ENCODE measurements at regions not wholly inside any gene's neighbourhood (a gene's known extent, or its start where the extent isn't known, plus 50 kb on each side); places are given as distances from the start of the nearest gene placed in this dataset.

DNA sequence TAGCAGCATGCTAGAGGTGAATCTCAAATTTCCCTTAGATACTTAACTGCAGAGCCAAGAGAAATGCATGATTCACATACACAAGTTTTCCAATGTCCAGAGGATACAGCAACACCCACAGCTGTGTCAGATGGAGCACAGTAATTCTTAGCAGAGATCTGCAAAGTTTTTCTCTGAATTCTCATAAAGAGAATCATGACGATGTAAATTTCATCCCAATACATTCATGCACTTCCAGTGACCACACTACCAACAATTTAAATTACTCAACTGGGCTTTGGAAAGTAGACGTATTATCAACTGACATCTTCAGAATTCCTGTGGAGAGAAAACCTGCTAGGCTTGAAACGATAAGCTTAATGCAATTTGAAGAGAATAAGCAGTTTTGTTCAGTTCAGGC lies 378.8 kb upstream of the TLE4 start:
- Histone ChIP-seq H3K9me3 (ENCODE audit: control insufficient read depth, low read length) (no peaks in the 10 kb centered on the region), H3K9ac (ENCODE audit: low read length) (no peak overlapping the region), H3K4me1 (ENCODE audit: control insufficient read depth, insufficient read depth, low read length) (peaks cover 22% of the 10 kb centered on the region), H3K36me3 (ENCODE audit: control insufficient read depth, insufficient read depth, low read length, severe bottlenecking) (no peaks in the 10 kb centered on the region), H3K27me3 (replicated peaks; ENCODE audit: control insufficient read depth, insufficient read depth, low read length) (no peaks in the 10 kb centered on the region), H3K4me3 (ENCODE audit: low read length) (no peak overlapping the region)
- peak; percentile 38 for DNase-seq (ENCODE audit: low read depth)

DNA sequence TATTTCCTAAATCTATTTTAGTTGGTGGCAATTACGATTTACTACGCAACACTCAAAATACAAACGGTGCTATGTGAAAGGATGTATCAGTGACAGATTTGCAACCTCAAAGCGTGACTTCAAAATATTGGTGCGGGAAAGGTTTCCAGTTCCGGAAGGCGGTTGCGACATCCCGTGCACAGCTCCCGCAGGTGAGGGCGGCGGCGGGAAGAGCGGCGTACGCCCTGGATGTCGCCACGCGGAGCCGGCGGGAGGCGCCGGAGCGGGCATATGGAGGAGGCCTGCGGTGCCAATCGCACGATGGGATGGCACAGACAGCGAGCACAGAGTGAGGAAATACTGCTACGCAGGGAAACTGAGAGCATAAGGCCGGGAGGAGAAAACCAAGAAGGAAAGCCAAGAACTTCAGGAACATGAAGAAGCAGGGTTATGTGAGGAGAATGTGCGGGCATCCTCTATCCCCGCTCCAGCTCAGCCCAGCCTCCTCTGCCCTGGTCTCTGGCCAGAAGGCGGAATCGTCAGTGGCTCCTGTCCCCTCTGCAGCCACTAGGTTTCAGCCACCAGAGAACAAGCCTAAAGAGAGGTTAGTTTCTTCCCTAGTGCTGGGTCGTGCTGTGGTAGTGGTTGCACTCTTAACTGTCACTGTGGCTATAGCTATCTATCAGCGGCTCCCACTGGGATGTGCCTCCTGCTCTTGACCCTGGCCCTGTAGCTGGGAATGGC lies 378.1 kb upstream of the TLE4 start:
- H3K4me3 ChIP-seq (ENCODE audit: low read length): no peak overlapping the region
- peaks cover 22% of the 10 kb centered on the region for H3K4me1 ChIP-seq (ENCODE audit: control insufficient read depth, insufficient read depth, low read length)
- no peaks in the 10 kb centered on the region for H3K27me3 ChIP-seq (replicated peaks; ENCODE audit: control insufficient read depth, insufficient read depth, low read length)
- H3K36me3 ChIP-seq (ENCODE audit: control insufficient read depth, insufficient read depth, low read length, severe bottlenecking): no peaks in the 10 kb centered on the region
- no peaks in the 10 kb centered on the region for H3K9me3 ChIP-seq (ENCODE audit: control insufficient read depth, low read length)
- no peak overlapping the region for H3K9ac ChIP-seq (ENCODE audit: low read length)
- DNase-seq (ENCODE audit: low read depth): no peak

DNA sequence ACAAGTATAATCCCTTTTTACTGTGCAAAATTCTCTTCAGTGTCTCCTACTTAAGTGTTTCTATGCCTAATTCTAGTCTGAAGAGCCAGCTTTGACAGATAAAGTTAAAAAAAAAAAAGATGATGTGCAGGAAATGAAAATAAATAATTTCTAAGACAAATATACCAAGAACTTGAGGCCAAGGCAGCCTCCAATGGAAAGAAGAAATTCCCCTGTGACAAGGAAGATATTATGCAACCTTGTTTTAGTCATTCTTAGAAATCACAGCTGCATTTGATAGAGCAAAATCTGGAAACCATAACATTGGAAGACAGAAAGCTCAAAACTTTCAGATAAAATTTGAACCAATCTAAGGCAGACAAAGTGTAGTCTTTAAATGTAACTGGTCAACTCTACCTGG lies 375.9 kb upstream of the TLE4 start:
- Histone ChIP-seq H3K9ac (ENCODE audit: low read length) (no peak overlapping the region), H3K9me3 (ENCODE audit: control insufficient read depth, low read length) (no peaks in the 10 kb centered on the region), H3K4me3 (ENCODE audit: low read length) (no peak overlapping the region), H3K4me1 (ENCODE audit: control insufficient read depth, insufficient read depth, low read length) (peaks cover 15% of the 10 kb centered on the region), H3K36me3 (ENCODE audit: control insufficient read depth, insufficient read depth, low read length, severe bottlenecking) (no peaks in the 10 kb centered on the region), H3K27me3 (replicated peaks; ENCODE audit: control insufficient read depth, insufficient read depth, low read length) (no peaks in the 10 kb centered on the region)
- peak; percentile 90 for DNase-seq (ENCODE audit: low read depth)

DNA sequence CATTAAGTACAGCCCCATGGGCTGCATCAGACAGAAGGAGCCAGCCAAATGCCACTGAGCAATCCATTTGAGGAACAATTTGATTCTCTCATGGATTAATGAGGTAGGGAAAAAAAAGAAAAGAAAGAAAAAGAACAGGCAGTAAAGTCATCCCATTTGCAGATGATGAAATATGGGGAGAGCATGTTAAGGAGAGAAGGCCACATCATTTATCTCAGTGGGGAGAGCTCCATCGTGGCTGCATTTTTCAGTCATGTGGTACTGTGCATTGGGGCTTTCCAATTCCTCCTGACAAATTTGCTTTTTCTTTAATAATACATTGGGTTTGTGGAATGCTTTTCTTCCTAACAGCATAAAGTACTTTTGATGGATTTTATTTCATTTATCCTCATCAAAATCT lies 375.2 kb upstream of the TLE4 start:
- Histone ChIP-seq H3K9ac (ENCODE audit: low read length) (no peak overlapping the region), H3K36me3 (ENCODE audit: control insufficient read depth, insufficient read depth, low read length, severe bottlenecking) (no peaks in the 10 kb centered on the region), H3K4me3 (ENCODE audit: low read length) (no peak overlapping the region), H3K4me1 (ENCODE audit: control insufficient read depth, insufficient read depth, low read length) (peaks cover 15% of the 10 kb centered on the region), H3K27me3 (replicated peaks; ENCODE audit: control insufficient read depth, insufficient read depth, low read length) (no peaks in the 10 kb centered on the region), H3K9me3 (ENCODE audit: control insufficient read depth, low read length) (no peaks in the 10 kb centered on the region)
- DNase-seq (ENCODE audit: low read depth): peak; percentile 53

DNA sequence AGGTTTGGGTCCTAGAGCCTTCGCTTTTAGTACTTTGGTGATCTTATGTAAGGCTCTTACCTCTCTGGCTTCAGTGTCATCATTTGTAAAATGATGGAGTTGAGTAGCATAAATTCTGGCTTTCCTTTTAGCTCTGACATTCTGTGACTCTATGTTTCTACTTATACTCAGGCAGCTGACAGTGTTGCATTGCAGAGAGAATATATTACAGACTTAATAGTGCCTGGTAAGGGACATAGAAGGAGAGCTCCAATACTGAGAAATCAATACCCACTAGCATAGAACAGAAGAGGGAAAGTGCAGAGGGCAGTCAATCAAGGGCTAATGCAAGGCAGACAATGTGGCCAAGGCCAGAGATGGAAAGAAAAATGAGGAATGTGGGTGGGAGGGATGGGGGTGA lies 371.4 kb upstream of the TLE4 start:
- no peak for DNase-seq (ENCODE audit: low read depth)
- Histone ChIP-seq H3K36me3 (ENCODE audit: control insufficient read depth, insufficient read depth, low read length, severe bottlenecking) (no peaks in the 10 kb centered on the region), H3K4me1 (ENCODE audit: control insufficient read depth, insufficient read depth, low read length) (peaks cover 19% of the 10 kb centered on the region), H3K4me3 (ENCODE audit: low read length) (no peak overlapping the region), H3K9ac (ENCODE audit: low read length) (no peak overlapping the region), H3K9me3 (ENCODE audit: control insufficient read depth, low read length) (no peaks in the 10 kb centered on the region), H3K27me3 (replicated peaks; ENCODE audit: control insufficient read depth, insufficient read depth, low read length) (no peaks in the 10 kb centered on the region)

DNA sequence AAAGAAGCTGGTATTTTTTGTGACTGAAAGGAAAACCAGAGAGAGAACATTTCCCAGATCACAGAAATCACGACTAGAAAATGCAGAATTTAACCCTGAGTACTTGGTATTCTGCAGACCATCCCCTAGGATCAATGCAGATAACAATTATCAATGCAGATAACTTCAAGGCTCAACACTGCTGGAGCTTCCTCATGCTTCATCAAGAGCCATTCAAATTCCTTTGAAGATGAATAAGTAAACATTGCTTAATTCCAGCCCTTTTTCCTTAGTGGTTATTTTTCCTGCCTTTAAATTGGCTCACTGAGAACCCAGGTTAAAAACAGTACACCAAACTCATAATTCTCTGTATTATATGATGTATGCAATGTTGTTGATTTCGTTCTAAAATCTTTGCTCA lies 370.1 kb upstream of the TLE4 start:
- H3K9me3 ChIP-seq (ENCODE audit: control insufficient read depth, low read length): no peaks in the 10 kb centered on the region
- no peak overlapping the region for H3K4me3 ChIP-seq (ENCODE audit: low read length)
- peaks cover 11% of the 10 kb centered on the region for H3K4me1 ChIP-seq (ENCODE audit: control insufficient read depth, insufficient read depth, low read length)
- H3K36me3 ChIP-seq (ENCODE audit: control insufficient read depth, insufficient read depth, low read length, severe bottlenecking): no peaks in the 10 kb centered on the region
- DNase-seq (ENCODE audit: low read depth): peak; percentile 46
- H3K27me3 ChIP-seq (replicated peaks; ENCODE audit: control insufficient read depth, insufficient read depth, low read length): no peaks in the 10 kb centered on the region
- no peak overlapping the region for H3K9ac ChIP-seq (ENCODE audit: low read length)

DNA sequence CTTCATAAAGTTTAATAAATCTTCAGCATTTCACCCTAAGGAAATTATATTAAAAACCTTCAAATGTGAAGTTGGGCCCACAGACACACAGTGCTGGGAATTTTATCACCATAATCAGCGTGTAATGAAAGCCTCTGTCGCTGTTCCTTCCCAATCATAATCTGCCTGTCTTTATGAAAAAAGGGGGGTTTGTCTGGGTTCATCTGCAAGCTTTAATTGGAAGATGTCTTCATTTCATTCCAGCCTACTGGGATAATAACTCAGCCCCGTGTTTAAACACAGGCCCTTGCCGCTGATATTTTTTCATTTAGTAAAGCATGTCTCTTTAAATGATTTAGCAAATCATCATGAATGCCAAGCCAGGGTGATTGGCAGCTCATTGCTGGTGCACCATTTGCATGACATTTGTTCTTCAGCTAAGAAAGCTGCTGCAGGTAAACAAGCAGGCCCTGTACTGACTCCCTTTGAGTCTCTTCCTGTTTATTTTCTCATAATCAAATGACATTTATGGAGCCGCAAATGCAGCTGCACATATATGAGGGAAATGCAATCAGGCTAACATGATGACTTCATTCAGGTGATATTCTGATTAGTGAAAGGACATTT lies 362.9 kb upstream of the TLE4 start:
- H3K36me3 ChIP-seq (ENCODE audit: control insufficient read depth, insufficient read depth, low read length, severe bottlenecking): no peaks in the 10 kb centered on the region
- H3K4me1 ChIP-seq (ENCODE audit: control insufficient read depth, insufficient read depth, low read length): peaks cover 11% of the 10 kb centered on the region
- no peak overlapping the region for H3K4me3 ChIP-seq (ENCODE audit: low read length)
- no peak for DNase-seq (ENCODE audit: low read depth)
- H3K27me3 ChIP-seq (replicated peaks; ENCODE audit: control insufficient read depth, insufficient read depth, low read length): no peaks in the 10 kb centered on the region
- H3K9ac ChIP-seq (ENCODE audit: low read length): no peak overlapping the region
- no peaks in the 10 kb centered on the region for H3K9me3 ChIP-seq (ENCODE audit: control insufficient read depth, low read length)

DNA sequence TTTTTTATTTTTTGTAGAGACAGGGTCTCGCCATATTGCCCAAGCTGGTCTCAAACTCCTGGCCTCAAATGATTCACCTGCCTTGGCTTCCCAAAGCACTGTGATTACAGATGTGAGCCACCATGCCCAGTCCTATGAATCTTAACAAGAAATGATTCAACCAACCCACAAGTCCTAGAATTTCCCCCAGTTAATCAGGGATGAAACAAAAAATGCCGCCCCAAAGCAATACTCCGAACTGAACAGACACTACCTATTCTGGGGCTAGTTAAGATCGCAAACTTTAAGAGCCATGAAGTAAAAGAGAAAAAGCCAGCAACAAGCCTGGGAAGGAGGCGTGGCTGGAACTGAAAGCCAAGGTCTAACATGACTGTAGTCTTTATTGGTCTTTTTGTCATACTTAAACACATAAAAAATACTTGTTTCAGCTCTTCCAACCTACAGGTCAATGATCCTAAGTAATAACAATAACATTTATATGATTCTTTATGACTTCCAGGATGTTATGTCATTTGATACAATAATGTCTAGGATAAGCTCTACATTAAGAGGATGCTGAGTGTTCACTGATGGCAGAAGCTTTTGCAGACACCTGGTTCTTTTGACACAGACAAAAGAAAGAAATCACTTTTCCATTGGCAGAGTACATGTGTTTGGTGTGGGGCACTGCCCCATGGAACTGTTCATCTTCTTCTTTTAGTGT lies 361.1 kb upstream of the TLE4 start:
- Histone ChIP-seq H3K4me3 (ENCODE audit: low read length) (no peak overlapping the region), H3K9me3 (ENCODE audit: control insufficient read depth, low read length) (no peaks in the 10 kb centered on the region), H3K27me3 (replicated peaks; ENCODE audit: control insufficient read depth, insufficient read depth, low read length) (no peaks in the 10 kb centered on the region), H3K9ac (ENCODE audit: low read length) (no peak overlapping the region), H3K4me1 (ENCODE audit: control insufficient read depth, insufficient read depth, low read length) (peaks cover 2% of the 10 kb centered on the region), H3K36me3 (ENCODE audit: control insufficient read depth, insufficient read depth, low read length, severe bottlenecking) (no peaks in the 10 kb centered on the region)
- no peak for DNase-seq (ENCODE audit: low read depth)

DNA sequence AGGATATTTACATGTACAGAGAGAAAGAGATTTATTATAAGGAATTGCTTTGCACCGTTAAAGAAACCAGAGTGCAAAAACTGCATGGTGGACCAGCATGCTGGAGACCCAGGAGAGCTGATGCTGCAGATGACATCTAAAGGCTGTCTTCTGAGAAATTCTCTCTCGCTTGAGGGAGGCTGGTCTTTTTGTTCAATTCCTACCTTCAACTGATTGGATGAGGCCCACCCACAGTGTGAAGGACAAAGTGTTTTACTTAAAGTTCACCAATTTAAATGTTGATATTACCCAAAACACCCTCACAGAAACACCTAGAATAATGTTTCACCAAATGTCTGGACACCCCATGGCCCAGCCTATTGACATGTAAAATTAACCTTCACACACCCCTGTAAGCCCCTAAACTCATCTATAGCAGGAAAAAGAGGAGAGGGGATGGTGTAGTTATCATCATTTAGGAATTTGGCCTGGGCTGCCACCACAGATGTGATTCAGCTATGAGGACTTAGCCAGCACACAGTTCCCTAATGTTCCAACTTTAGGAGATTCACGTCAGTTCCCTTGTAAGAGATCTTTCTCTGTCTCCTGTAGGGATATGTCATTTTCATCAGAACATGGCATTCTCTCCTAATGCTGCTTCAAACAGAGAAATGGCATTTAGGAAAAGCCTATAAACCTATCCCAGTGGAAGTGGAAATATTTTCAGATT lies 358.2 kb upstream of the TLE4 start:
- H3K36me3 ChIP-seq (ENCODE audit: control insufficient read depth, insufficient read depth, low read length, severe bottlenecking): no peaks in the 10 kb centered on the region

DNA sequence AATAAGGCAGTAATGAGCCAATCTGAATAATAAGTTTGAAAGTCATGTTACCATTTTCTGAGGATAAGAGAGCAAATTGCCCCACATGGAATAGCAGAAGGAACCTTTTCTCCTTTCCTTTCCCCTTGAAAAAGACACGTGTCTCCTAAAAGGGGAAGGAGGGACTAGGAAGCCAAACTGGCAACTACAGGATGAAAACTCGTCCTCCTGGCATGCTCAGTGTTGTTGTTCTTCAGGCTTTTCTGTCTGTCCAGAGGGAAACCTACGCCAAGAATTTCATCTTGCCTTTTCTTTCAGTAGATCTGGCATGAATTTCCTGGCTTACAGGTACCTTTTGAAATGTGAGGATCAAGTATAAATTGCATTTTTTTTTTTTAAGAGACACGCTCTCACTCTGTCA lies 355.9 kb upstream of the TLE4 start:
- no peak overlapping the region for H3K9ac ChIP-seq (ENCODE audit: low read length)
- peaks cover 9% of the 10 kb centered on the region for H3K4me1 ChIP-seq (ENCODE audit: control insufficient read depth, insufficient read depth, low read length)
- no peaks in the 10 kb centered on the region for H3K9me3 ChIP-seq (ENCODE audit: control insufficient read depth, low read length)
- peak; percentile 10 for DNase-seq (ENCODE audit: low read depth)
- no peaks in the 10 kb centered on the region for H3K36me3 ChIP-seq (ENCODE audit: control insufficient read depth, insufficient read depth, low read length, severe bottlenecking)
- no peaks in the 10 kb centered on the region for H3K27me3 ChIP-seq (replicated peaks; ENCODE audit: control insufficient read depth, insufficient read depth, low read length)
- H3K4me3 ChIP-seq (ENCODE audit: low read length): no peak overlapping the region

More for the DNA sequence above, 358.2 kb upstream of the TLE4 start:
- Histone ChIP-seq H3K4me1 (ENCODE audit: control insufficient read depth, insufficient read depth, low read length) (peaks cover 3% of the 10 kb centered on the region), H3K9ac (ENCODE audit: low read length) (no peak overlapping the region), H3K4me3 (ENCODE audit: low read length) (no peak overlapping the region), H3K9me3 (ENCODE audit: control insufficient read depth, low read length) (no peaks in the 10 kb centered on the region), H3K27me3 (replicated peaks; ENCODE audit: control insufficient read depth, insufficient read depth, low read length) (no peaks in the 10 kb centered on the region)
- no peak for DNase-seq (ENCODE audit: low read depth)

DNA sequence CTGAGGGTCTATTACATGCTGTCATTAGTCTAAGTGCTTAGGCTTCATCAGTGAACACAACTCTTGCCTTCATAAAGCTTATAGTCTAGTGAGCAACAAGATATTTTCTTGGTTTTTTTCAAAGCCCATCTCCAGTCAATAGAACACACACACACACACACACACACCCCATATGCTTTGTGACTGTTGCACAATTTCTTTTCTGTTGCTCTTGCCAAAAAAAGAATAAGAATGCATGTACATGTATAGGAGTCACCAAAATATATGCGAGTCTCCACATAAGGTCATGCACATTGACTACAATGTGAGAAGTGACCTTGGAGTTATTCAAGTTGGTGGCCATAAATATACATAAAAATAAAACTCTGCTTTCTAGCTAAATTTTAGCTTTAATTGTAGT lies 351.5 kb upstream of the TLE4 start:
- Histone ChIP-seq H3K36me3 (ENCODE audit: control insufficient read depth, insufficient read depth, low read length, severe bottlenecking) (no peaks in the 10 kb centered on the region), H3K27me3 (replicated peaks; ENCODE audit: control insufficient read depth, insufficient read depth, low read length) (no peaks in the 10 kb centered on the region), H3K9ac (ENCODE audit: low read length) (no peak overlapping the region), H3K4me3 (ENCODE audit: low read length) (no peak overlapping the region), H3K9me3 (ENCODE audit: control insufficient read depth, low read length) (no peaks in the 10 kb centered on the region), H3K4me1 (ENCODE audit: control insufficient read depth, insufficient read depth, low read length) (peaks cover 27% of the 10 kb centered on the region)
- peak; percentile 27 for DNase-seq (ENCODE audit: low read depth)

Measured in adipocyte (in vitro differentiated cells).